WTC11 (cell line): ENCODE measurements at regions not wholly inside any gene's neighbourhood (a gene's known extent, or its start where the extent isn't known, plus 50 kb on each side); places are given as distances from the start of the nearest gene placed in this dataset.

Experiments
- CTCF ChIP-seq: fragments of 200-600 bp; IDR thresholded peaks from 2 replicates; pipeline ENCODE4 v1.8.0; 2022; ENCODE audit warnings: antibody characterized with exemption
- ESRRA ChIP-seq: sonication (generic); formaldehyde crosslinking; IDR thresholded peaks from 2 replicates; pipeline ENCODE4 v1.8.1; 2022; ENCODE audit warnings: mild to moderate bottlenecking, missing genetic modification reagents, borderline replicate concordance
- JUN ChIP-seq: sonication (generic); formaldehyde crosslinking; IDR thresholded peaks from 2 replicates; pipeline ENCODE4 v1.8.0; 2023; ENCODE audit warnings: mild to moderate bottlenecking, missing genetic modification reagents
- MAX ChIP-seq: sonication (generic); formaldehyde crosslinking; IDR thresholded peaks from 2 replicates; pipeline ENCODE4 v1.8.0; 2022; ENCODE audit warnings: mild to moderate bottlenecking, missing genetic modification reagents
- SOX15 ChIP-seq: fragments of 250-450 bp; sonication (Bioruptor Pico); IDR thresholded peaks from 2 replicates; pipeline ENCODE4 v1.9.0; 2021; ENCODE audit warnings: mild to moderate bottlenecking
- ZNF263 ChIP-seq: sonication (generic); formaldehyde crosslinking; IDR thresholded peaks from 2 replicates; pipeline ENCODE4 v1.8.1; 2022; ENCODE audit warnings: low read depth, mild to moderate bottlenecking, moderate library complexity, missing genetic modification reagents

GRCh38 chr11:19595499-19595839 is 117.2 kb upstream of the NAV2 start:
- TF ChIP-seq JUN (CRISPR knock-in tag) (no peak), CTCF (no peak), SOX15 (no peak), MAX (no peak), ESRRA (CRISPR knock-in tag) (no peak), ZNF263 (no peak)
